ENCODE measurements at regions not wholly inside any gene's neighbourhood (a gene's known extent, or its start where the extent isn't known, plus 50 kb on each side); places are given as distances from the start of the nearest gene placed in this dataset.

GRCh38 chr2:2716771-2717170 is 385.7 kb upstream of the MYT1L start:
- intact Hi-C loops (cut with DNase I), result no loop called here

DNA sequence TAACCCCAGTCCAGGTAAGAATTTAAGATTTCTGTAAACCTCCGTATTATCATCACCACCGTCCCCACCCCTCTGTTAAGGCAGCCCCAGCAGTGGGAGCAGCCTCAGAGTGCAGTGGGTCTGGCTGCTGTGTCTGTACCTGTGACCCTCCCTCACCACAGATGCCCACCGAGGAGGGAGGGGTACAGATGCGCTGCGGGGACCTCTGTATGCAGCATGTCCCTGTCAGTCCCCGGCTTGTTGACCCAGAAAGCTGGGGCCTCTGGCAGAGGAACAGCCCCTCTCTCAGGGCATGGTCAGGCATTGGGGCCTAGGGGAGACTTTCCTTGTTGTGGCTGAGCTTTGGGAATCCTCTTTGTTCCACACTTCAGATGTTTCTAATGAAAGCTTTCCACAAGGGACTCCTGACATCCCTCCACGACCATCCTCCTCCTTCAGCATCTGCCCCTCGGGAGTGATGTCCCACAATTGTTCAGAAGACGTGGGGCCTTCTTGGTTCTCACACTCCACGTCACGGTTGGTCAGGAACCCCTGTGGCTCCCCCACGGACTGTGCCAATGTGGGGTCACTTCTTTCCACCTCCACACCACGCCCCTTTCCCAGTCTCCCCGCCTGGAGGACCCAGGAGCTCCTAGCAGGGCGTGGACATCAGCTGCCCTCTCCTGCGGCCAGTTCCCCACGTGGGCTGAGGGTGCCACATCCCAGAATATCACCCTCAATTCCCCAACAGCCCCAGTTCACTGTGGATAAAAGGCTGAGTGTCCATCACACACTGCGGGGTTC is 384.2 kb upstream of the MYT1L start:
- intact Hi-C loops (cut with DNase I), result no loop called here
- DNase-seq, result no peak

More at GRCh38 chr2:2716771-2717170, 385.7 kb upstream of the MYT1L start:
- DNase-seq, result no peak

GRCh38 chr2:2714408-2714807 is 383.3 kb upstream of the MYT1L start:
- no peak for DNase-seq
- intact Hi-C loops (cut with DNase I), result no loop called here

- no peak for DNase-seq
- intact Hi-C loops (cut with DNase I), result no loop called here
Measured at GRCh38 chr2:2709431-2709770, 378.3 kb upstream of the MYT1L start.

- no peak for DNase-seq
- intact Hi-C loops (cut with DNase I), result no loop called here
Measured at GRCh38 chr2:2708575-2709430, 377.7 kb upstream of the MYT1L start.

DNA sequence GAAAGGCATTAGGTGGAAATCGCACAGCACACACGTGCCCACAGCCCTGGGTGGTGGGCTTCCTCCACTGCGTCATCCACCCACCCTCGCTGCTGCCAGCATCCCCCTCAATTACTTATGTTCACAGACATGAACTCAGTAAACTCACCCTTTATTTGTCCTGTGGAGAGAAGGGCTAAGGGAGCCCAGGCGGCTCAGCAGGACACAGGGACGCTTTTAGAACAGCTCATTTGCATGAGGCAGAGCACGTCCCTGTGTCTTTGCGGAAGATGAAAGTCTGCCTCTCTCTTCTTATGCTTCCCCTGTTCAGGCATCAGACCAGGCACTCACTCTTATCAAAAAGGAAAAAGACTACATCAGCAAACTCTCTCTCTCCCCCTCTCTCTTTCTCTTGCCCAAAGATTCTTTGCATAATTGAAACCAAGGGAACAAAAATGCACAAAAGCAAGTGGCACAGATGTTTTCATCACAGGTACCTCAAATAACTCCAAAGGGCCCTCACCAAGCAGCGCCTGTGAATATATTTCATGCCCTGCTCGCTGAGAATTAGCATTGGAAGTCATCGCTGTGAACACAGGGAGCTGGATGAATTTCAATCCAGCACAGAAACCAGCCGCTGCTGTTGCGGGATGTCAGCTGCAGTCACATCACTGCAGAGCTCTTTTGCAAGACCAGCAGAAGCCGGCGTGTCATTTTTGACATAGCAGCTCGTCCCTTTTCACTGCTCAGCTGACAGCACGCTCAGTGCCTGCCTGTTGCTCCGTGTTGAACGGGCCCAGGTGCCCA is 376.3 kb upstream of the MYT1L start:
- peak in 35 of 42 donors; percentile 17 to 69 (median 42) for DNase-seq
- intact Hi-C loops (cut with DNase I), result no loop called here

- intact Hi-C loops (cut with DNase I), result no loop called here
- peak in 16 of 42 donors; percentile 12 to 58 (median 40) for DNase-seq
Measured at GRCh38 chr2:2706306-2706705, 375.2 kb upstream of the MYT1L start.

- intact Hi-C loops (cut with DNase I), result no loop called here
- no peak for DNase-seq
Measured at GRCh38 chr2:2705871-2706270, 374.8 kb upstream of the MYT1L start.

GRCh38 chr2:2704428-2705090 is 373.5 kb upstream of the MYT1L start:
- no peak for DNase-seq
- intact Hi-C loops (cut with DNase I), result no loop called here

- DNase-seq, result no peak
- intact Hi-C loops (cut with DNase I), result no loop called here
Measured at GRCh38 chr2:2703762-2704427, 372.8 kb upstream of the MYT1L start.

GRCh38 chr2:2703172-2703571 is 372.1 kb upstream of the MYT1L start:
- no peak for DNase-seq
- intact Hi-C loops (cut with DNase I), result no loop called here

DNA sequence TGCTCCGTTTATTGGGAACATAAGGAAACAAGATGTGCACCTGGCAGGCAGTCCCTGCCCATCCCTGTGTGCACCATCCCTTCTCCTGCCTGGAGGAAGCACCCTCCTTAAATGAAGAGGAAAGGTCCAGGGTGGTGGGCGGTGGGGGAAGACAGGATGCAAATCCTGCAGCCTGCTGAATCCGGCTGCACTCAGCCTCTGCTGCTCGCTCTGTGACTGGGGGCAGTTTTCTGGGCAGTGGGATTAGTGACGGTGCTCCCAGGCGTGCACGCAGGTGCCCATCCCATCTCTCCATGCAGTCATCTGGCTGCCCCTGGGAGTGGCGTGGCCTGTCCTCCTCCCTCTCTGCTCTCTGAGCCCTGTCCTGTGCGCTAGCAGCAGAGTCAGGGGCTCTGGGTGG is 371.3 kb upstream of the MYT1L start:
- no peak for DNase-seq
- intact Hi-C loops (cut with DNase I), result no loop called here

DNA sequence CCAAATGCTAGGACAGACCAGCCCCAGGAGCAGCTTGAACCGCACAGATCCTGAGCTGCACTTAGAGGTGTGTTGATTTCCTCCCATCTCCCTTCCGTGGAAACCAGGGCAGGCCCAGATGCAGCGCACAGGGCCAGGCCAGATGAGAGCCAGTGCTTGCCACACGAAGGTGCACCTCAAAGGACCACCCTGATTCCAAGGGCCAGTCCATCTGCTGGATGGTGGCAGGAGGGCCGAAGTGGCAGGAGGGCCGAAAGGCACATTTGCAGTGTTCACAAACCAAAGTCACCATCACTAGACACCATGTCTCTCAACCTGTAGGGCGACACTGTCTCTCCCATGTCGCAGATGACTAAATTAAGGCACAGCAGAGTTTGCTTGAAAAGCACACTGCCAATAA is 370.7 kb upstream of the MYT1L start:
- intact Hi-C loops (cut with DNase I), result no loop called here
- DNase-seq, result no peak

- intact Hi-C loops (cut with DNase I), result no loop called here
- DNase-seq, result no peak
Measured at GRCh38 chr2:2701176-2701781, 370.2 kb upstream of the MYT1L start.

GRCh38 chr2:2699121-2699505 is 368.0 kb upstream of the MYT1L start:
- intact Hi-C loops (cut with DNase I), result no loop called here
- DNase-seq, result no peak

DNA sequence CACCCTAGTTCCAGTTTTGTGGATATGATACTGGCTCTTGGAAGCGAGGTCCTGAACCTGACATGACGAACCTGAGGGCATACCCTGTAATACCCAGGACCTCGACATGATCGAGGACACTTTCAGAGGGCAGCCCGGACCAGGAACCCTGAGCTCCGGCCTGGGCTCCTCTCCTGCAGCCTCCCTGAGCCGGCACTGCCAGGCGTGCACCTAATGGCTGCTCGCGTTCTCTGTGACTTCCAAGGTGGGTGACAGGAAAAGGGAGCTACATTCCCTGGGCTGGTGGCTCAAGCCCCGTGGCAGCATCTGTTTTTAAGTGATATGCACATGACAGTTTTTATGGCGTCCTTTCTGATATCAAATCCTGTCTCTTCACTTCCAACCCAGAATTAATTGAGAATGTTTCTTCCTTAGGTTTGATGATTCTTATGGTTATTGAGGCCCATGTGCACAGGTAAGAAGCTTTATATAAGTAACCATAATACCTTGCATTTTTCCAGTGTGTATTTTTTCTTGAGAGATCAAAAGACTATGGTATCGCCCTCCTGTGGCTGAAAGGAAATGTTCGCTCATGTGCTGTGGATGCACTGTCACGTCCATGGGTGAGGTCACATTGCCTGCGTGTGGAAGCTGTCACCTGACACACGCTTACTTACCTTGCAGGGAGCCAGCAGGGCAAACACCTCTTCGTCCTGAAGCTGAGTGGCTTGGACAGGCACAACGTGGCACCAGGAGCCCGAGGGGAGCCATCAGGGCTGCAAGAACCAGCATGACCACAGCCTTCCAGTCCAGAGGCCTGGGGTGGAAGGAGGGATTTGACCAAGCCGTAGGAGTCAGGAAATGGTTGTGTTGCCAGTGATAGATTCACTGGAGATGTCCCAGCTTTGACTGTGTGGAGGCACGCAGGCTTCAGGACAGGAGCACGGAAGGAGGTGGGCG is 367.4 kb upstream of the MYT1L start:
- intact Hi-C loops (cut with DNase I), result no loop called here
- peak in 2 of 42 donors; percentile 13 to 36 for DNase-seq

- intact Hi-C loops (cut with DNase I), result no loop called here
- no peak for DNase-seq
Measured at GRCh38 chr2:2696733-2697455, 365.8 kb upstream of the MYT1L start.
